GM12878 (cell line): ENCODE measurements at regions not wholly inside any gene's neighbourhood (a gene's known extent, or its start where the extent isn't known, plus 50 kb on each side); places are given as distances from the start of the nearest gene placed in this dataset.

Source experiments
- NKRF ChIP-seq: fragments of 450-650 bp; conservative IDR thresholded peaks from 2 replicates; pipeline ENCODE4 v1.6.1; 2017; ENCODE audit warnings: mild to moderate bottlenecking, moderate library complexity
- STAT1 ChIP-seq: fragments of 450-650 bp; conservative IDR thresholded peaks from 2 replicates; pipeline ENCODE4 v1.6.1; 2014; ENCODE audit warnings: antibody characterized with exemption, mild to moderate bottlenecking
- STAT3 ChIP-seq: IDR thresholded peaks from 2 replicates; pipeline ENCODE4 v1.6.1; 2011; ENCODE audit warnings: low read depth, low read length, improper control_type of control experiment
- ZBTB11 ChIP-seq: fragments of 450-650 bp; formaldehyde crosslinking; IDR thresholded peaks from 2 replicates; pipeline ENCODE4 v1.5.0; 2022; ENCODE audit warnings: mild to moderate bottlenecking, missing genetic modification characterization
- ZNF622 ChIP-seq: fragments of 450-650 bp; IDR thresholded peaks from 2 replicates; pipeline ENCODE4 v1.6.1; 2017; ENCODE audit warnings: mild to moderate bottlenecking, inconsistent platforms
- TF ChIP-seq, protein P1 (sequence below): fragments of 450-650 bp; IDR thresholded peaks from 2 replicates; pipeline ENCODE4 v1.6.1; 2017; ENCODE audit warnings: antibody characterized with exemption, mild to moderate bottlenecking, moderate library complexity

- TF ChIP-seq ZBTB11 (no peak), STAT1 (no peak), ZNF622 (no peak), STAT3 (no peak), NKRF (no peak)
- TF ChIP-seq, protein P1, sequence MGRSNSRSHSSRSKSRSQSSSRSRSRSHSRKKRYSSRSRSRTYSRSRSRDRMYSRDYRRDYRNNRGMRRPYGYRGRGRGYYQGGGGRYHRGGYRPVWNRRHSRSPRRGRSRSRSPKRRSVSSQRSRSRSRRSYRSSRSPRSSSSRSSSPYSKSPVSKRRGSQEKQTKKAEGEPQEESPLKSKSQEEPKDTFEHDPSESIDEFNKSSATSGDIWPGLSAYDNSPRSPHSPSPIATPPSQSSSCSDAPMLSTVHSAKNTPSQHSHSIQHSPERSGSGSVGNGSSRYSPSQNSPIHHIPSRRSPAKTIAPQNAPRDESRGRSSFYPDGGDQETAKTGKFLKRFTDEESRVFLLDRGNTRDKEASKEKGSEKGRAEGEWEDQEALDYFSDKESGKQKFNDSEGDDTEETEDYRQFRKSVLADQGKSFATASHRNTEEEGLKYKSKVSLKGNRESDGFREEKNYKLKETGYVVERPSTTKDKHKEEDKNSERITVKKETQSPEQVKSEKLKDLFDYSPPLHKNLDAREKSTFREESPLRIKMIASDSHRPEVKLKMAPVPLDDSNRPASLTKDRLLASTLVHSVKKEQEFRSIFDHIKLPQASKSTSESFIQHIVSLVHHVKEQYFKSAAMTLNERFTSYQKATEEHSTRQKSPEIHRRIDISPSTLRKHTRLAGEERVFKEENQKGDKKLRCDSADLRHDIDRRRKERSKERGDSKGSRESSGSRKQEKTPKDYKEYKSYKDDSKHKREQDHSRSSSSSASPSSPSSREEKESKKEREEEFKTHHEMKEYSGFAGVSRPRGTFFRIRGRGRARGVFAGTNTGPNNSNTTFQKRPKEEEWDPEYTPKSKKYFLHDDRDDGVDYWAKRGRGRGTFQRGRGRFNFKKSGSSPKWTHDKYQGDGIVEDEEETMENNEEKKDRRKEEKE, result no peak
Observed at GRCh38 chr6:165899611-165900010, 236.6 kb upstream of the PDE10A start (continued).
